ENCODE measurements at regions not wholly inside any gene's neighbourhood (a gene's known extent, or its start where the extent isn't known, plus 50 kb on each side); places are given as distances from the start of the nearest gene placed in this dataset.

DNA sequence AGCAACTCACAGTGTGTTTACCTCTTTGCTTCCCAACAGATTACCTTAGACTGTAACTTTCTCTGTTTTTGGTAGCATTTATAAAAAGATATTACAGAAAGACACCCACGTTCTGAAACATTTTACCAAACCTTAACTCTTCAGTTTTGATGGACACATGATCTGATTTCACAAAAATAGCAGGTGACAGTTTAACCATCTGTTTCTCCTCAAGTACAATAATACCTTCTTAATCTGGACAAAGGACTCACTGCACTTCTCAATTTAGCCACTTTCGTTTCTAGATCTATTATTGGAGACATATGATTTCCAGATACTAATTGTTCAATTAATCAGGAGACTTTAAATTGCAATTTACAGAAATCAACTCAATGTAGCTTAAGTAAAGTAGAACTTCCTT, 703.8 kb upstream of the KIF2B start (continued):
- TF ChIP-seq EZH2phosphoT487 (IDR thresholded peaks at IDR 0.05; ENCODE audit: unreplicated experiment) (no peak), POLR2AphosphoS5 (IDR thresholded peaks at IDR 0.05; ENCODE audit: low read depth) (no peak), ZNF114 (CRISPR knock-in tag; IDR thresholded peaks at IDR 0.05) (no peak), CTCF (conservative IDR thresholded peaks at IDR 0.05; ENCODE audit: low read depth in 2 of 2) (no peak), JUNB (IDR thresholded peaks at IDR 0.05; ENCODE audit: unreplicated experiment) (no peak), NANOG (IDR thresholded peaks at IDR 0.05; ENCODE audit: borderline replicate concordance) (no peak)

GRCh38 chr17:53106886-53107285, 715.8 kb upstream of the KIF2B start:
- no peak for DNase-seq (ENCODE audit: low spot score)
- H3K36me3 Mint-ChIP-seq (ENCODE audit: low read depth): no peaks in the 10 kb centered on the region
- H3K4me1 Mint-ChIP-seq: no peaks in the 10 kb centered on the region
- ATAC-seq: no peak
- H2AFZ ChIP-seq: no peak overlapping the region
- H3K4me1 ChIP-seq (ENCODE audit: insufficient read depth): no peaks in the 10 kb centered on the region
- no peaks in the 10 kb centered on the region for H4K20me1 ChIP-seq (replicated peaks; ENCODE audit: insufficient read depth)
- no peak overlapping the region for H3K27ac Mint-ChIP-seq
- no peak overlapping the region for H3K4me3 ChIP-seq
- no peaks in the 10 kb centered on the region for H3F3A ChIP-seq (replicated peaks; ENCODE audit: low read depth)
- no peaks in the 10 kb centered on the region for H3K27me3 Mint-ChIP-seq (ENCODE audit: insufficient read depth, low read depth, poor library complexity)
- no peaks in the 10 kb centered on the region for H3K27me3 ChIP-seq (ENCODE audit: insufficient read depth)
- no peaks in the 10 kb centered on the region for H3K36me3 ChIP-seq (ENCODE audit: insufficient read depth)
- peaks cover 3% of the 10 kb centered on the region; the same call in 1 of the 3 replicates for H3K9me3 Mint-ChIP-seq
- no peak overlapping the region for H3K4me2 ChIP-seq
- no peak overlapping the region for H3K4me3 Mint-ChIP-seq
- peaks cover 8% of the 10 kb centered on the region; the same call in 1 of the 2 replicates for H3K9me2 ChIP-seq (ENCODE audit: insufficient read depth)
- no peak overlapping the region for H3K27ac ChIP-seq (ENCODE audit: low read depth)
- H3K79me2 ChIP-seq (replicated peaks; ENCODE audit: insufficient read depth): no peaks in the 10 kb centered on the region
- no peak for TF ChIP-seq CREB1 (CRISPR knock-in tag; IDR thresholded peaks at IDR 0.05; ENCODE audit: low read depth)
- TF ChIP-seq NANOG (IDR thresholded peaks at IDR 0.05; ENCODE audit: borderline replicate concordance): no peak
- TF ChIP-seq STAT1 (IDR thresholded peaks at IDR 0.05; ENCODE audit: unreplicated experiment): no peak
- no peak for TF ChIP-seq REST (IDR thresholded peaks at IDR 0.05; ENCODE audit: unreplicated experiment)
- TF ChIP-seq ETS1 (IDR thresholded peaks at IDR 0.05): no peak
- TF ChIP-seq ZNF462 (CRISPR knock-in tag; IDR thresholded peaks at IDR 0.05): no peak
- no peak for TF ChIP-seq ZNF331 (CRISPR knock-in tag; IDR thresholded peaks at IDR 0.05; ENCODE audit: low read depth)
- TF ChIP-seq EZH2phosphoT487 (IDR thresholded peaks at IDR 0.05; ENCODE audit: unreplicated experiment): no peak
- no peak for TF ChIP-seq JUNB (IDR thresholded peaks at IDR 0.05; ENCODE audit: unreplicated experiment)

Measured in GM23338 (cell line).